Heart right ventricle (tissue), 16 donors: ENCODE measurements at regions not wholly inside any gene's neighbourhood (a gene's known extent, or its start where the extent isn't known, plus 50 kb on each side); places are given as distances from the start of the nearest gene placed in this dataset.

Experiments
- ATAC-seq, 8 donors: fragments of 200-7000 bp; cut with Tn5 transposase; one replicate each; pipeline ENCODE4 v1.9.1; 2020; ENCODE audit warnings: mild to moderate bottlenecking in 8 of 8, moderate library complexity in 8 of 8, moderate number of reproducible peaks in 1 of 8
- DNase-seq, 2 donors: peaks; one replicate each; pipeline ENCODE4 v3.0.0-alpha.2; 2020
- H3K27ac ChIP-seq, 10 donors: fragments of 200-600 bp; sonication (generic) in 2 of 10; one replicate each; pipeline versions ENCODE4 v1.5.0 to v1.8.0; 2020 to 2022; ENCODE audit warnings: mild to moderate bottlenecking in 3 of 10
- H3K27me3 ChIP-seq, 7 donors: fragments of 200-600 bp; one replicate each; pipeline ENCODE4 v1.8.0; 2021 to 2022; ENCODE audit warnings: mild to moderate bottlenecking in 2 of 7
- H3K36me3 ChIP-seq, 9 donors: fragments of 200-600 bp; sonication (generic) in 1 of 9; one replicate each; pipeline versions ENCODE4 v1.5.0 to v1.8.0; 2020 to 2022; ENCODE audit warnings: mild to moderate bottlenecking in 2 of 9
- H3K4me1 ChIP-seq, 9 donors: fragments of 200-600 bp; sonication (generic) in 1 of 9; one replicate each; pipeline versions ENCODE4 v1.5.0 to v1.8.0; 2020 to 2022; ENCODE audit warnings: mild to moderate bottlenecking in 4 of 9
- H3K4me3 ChIP-seq, 10 donors: fragments of 200-600 bp; sonication (generic) in 2 of 10; one replicate each; pipeline versions ENCODE4 v1.5.0 to v1.8.0; 2020 to 2022; ENCODE audit warnings: mild to moderate bottlenecking in 7 of 10, moderate library complexity in 2 of 10
- H3K9me3 ChIP-seq, 11 donors: fragments of 200-600 bp in 10 of 11; sonication (generic) in 2 of 11; one replicate each; pipeline versions ENCODE4 v1.5.0 to v1.8.0; 2013 to 2022; ENCODE audit warnings: mild to moderate bottlenecking in 2 of 11, control low read depth in 1 of 11, moderate library complexity in 1 of 11
- CTCF ChIP-seq, 9 donors: fragments of 200-600 bp; sonication (generic) in 2 of 9; IDR thresholded peaks; one replicate each; pipeline versions ENCODE4 v1.5.0 to v1.8.0; 2021 to 2022; ENCODE audit warnings: antibody characterized with exemption in 9 of 9, mild to moderate bottlenecking in 5 of 9, moderate library complexity in 1 of 9
- WGBS, 2 donors: extraction: QIAGEN DNeasy Blood & Tissue Kit; methylation state at CpG; one replicate each; pipeline ENCODE4 v1.1.7; 2013; ENCODE audit warnings: inconsistent platforms in 1 of 2; 5-methylcytosine and 5-hydroxymethylcytosine counted together
- intact Hi-C, 10 donors: fragments of 100-400 bp; cut with DNase I; formaldehyde crosslinking; loops; one replicate each; pipeline versions ENCODE4 v1.11.1 to v1.14.2; 2022
- donor health status: Arrhythmogenic right ventricular cardiomyopathy.
- donor health status: ischemic (EF 13 %, LVEDD 7.1; RV severe dilation, severe dysfunction).
- donor health status: healthy with polysubstance abuse.
- donor health status: DM: no; HTN: yes; CAD: no.
- donor health status: DM: no; HTN: no; CAD: no.
- donor health status: ischemic (EF 25% LVEDD 6.9; RV normal size, moderate dysfunction).
- donor health status: ischemic (EF 25% LVEDD 5.7; RV mildly dilated, moderate dysfunction).
- donor health status: healthy.
- donor health status: DM: yes; HTN: yes; CAD: no.
- donor health status: Ischemic cardiomyopathy.
- donor health status: ischemic (EF 35%, LVEDD 5.7; RV mildly dilated, moderate dysfunction).
- donor health status: nonischemic (EF 11% LVEDD 7.7; RV severe dilation, severe dysfunction).
- donor health status: DM: yes; HTN: yes; CAD: no.
- donor health status: PGD.
- donor health status: ischemic (EF 29% LVEDD 5.4; RV normal size, mild dysfunction).
- donor health status: nonischemic (EF 23%, LVEDD 6.1; RV moderate dilation, normal function).

- no peak for DNase-seq
- H3K4me3 ChIP-seq = no peak overlapping the region
- ATAC-seq = peak in 1 of 8 donors; percentile 21
- TF ChIP-seq CTCF (IDR thresholded peaks at IDR 0.05) = no peak
- no peaks in the 10 kb centered on the region for H3K9me3 ChIP-seq
- peak overlapping the region in 1 of 10 donors; percentile 16 for H3K27ac ChIP-seq
- 92% methylated on average over 4 of the region's 4 CpGs for WGBS, 2 donors
- intact Hi-C loops = no loop called here
- no peaks in the 10 kb centered on the region for H3K36me3 ChIP-seq
- no peaks in the 10 kb centered on the region for H3K27me3 ChIP-seq
- H3K4me1 ChIP-seq = peaks cover 0 to 38% (median 14%) of the 10 kb centered on the region in 9 donors
Observed at GRCh38 chr9:106722051-106722753, 140.8 kb upstream of the ZNF462 start.

DNA sequence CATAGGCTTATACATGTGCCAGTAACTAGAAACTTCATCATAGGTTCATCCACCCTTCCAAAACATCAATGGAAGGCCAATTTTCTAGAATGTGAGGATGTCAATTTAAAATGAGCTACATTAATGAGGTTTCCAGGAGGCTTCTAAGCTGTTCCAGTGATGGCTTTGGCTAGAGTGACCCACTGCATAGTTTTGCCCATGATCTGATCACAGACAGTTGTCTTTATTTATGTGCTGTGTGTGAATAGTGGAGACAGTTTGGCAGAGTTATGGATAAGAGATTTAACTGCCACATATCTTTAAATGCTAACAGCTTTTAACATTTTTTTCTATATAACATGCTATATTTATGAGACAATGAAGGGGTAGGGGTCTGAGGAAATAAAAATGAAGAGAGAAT, 139.0 kb upstream of the ZNF462 start:
- intact Hi-C loops = no loop called here
- no peak for ATAC-seq
- no peak overlapping the region for H3K27ac ChIP-seq

DNA sequence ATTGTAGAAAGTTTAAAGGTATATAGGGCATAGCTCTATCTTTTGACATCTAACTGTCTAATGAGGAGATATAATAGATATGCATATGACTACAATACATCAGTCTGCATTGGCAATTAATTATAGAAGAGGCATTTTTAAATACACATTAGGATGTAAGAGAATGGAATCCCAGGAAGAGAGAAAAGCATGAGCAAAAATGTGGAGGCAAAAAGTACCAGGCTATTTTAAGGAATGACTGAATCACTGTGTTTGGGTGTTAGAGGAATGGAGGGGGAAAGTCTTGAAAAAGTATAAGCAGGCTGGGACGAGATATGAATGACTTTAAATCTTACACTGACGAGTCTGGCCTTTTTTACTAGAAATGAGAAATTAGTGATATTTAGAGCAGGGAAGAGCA, 138.4 kb upstream of the ZNF462 start:
- TF ChIP-seq CTCF (IDR thresholded peaks at IDR 0.05) = no peak
- Histone ChIP-seq H3K9me3 (no peaks in the 10 kb centered on the region), H3K36me3 (no peaks in the 10 kb centered on the region), H3K4me1 (peaks cover 0 to 38% (median 11%) of the 10 kb centered on the region in 9 donors), H3K27ac (no peak overlapping the region), H3K27me3 (no peaks in the 10 kb centered on the region), H3K4me3 (no peak overlapping the region)
- no peak for DNase-seq
- no peak for ATAC-seq
- intact Hi-C loops = no loop called here
- WGBS, 2 donors = 81 to 87% methylated on average over 2 of the region's 2 CpGs

More for the DNA sequence above, 139.0 kb upstream of the ZNF462 start:
- Histone ChIP-seq H3K4me3 (no peak overlapping the region), H3K4me1 (peaks cover 0 to 35% (median 11%) of the 10 kb centered on the region in 9 donors), H3K27me3 (no peaks in the 10 kb centered on the region), H3K36me3 (no peaks in the 10 kb centered on the region), H3K9me3 (no peaks in the 10 kb centered on the region)
- DNase-seq = no peak
- TF ChIP-seq CTCF (IDR thresholded peaks at IDR 0.05) = no peak

DNA sequence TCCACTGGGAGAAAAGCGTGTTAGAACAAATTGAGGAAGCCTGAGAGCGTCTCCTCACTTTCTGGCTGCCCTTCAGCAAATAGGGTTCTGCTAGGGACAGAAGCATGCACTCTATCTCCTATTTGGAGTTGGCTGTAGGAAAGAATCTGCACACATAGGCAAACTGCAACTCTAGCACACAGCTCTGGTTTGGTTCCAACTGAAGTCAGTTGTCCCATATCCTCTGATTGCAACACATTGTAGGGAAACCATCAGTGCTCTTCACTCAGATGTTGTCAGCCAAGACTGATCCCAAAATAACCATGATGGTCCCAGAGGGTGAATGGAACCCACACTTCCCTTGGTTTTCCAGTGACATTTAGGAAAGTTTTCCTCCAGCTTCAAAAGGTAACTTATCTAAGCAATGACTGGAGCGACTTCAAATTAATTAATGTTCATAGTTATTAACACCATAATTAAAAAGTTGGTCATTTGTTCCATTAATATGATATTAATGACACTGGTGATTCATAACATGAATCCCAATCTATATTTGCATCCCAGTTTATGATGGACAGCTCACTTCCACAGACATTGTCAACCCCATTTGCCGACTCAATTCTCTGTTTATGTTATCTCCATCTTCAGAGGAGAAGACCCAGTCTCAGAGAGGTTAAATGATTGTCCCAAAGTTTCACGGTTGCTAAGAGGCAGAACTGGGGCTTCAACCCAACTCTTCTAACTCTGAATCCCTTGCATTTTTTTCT, 136.7 kb upstream of the ZNF462 start:
- peak overlapping the region in 5 of 10 donors; percentile 12 to 47 (median 39) for H3K27ac ChIP-seq
- H3K9me3 ChIP-seq = no peaks in the 10 kb centered on the region
- no peak overlapping the region for H3K4me3 ChIP-seq
- 71 to 75% methylated on average over 5 of the region's 5 CpGs for WGBS, 2 donors
- peaks cover 0 to 40% (median 11%) of the 10 kb centered on the region in 9 donors for H3K4me1 ChIP-seq
- TF ChIP-seq CTCF (IDR thresholded peaks at IDR 0.05) = no peak
- no peaks in the 10 kb centered on the region for H3K36me3 ChIP-seq
- H3K27me3 ChIP-seq = no peaks in the 10 kb centered on the region
- intact Hi-C loops = no loop called here
- ATAC-seq (peak in 7 of 8 donors; percentile 56 to 93 (median 84)), DNase-seq (peak in 1 of 2 donors; percentile 40)
